ENCODE measurements at regions not wholly inside any gene's neighbourhood (a gene's known extent, or its start where the extent isn't known, plus 50 kb on each side); places are given as distances from the start of the nearest gene placed in this dataset.

DNA sequence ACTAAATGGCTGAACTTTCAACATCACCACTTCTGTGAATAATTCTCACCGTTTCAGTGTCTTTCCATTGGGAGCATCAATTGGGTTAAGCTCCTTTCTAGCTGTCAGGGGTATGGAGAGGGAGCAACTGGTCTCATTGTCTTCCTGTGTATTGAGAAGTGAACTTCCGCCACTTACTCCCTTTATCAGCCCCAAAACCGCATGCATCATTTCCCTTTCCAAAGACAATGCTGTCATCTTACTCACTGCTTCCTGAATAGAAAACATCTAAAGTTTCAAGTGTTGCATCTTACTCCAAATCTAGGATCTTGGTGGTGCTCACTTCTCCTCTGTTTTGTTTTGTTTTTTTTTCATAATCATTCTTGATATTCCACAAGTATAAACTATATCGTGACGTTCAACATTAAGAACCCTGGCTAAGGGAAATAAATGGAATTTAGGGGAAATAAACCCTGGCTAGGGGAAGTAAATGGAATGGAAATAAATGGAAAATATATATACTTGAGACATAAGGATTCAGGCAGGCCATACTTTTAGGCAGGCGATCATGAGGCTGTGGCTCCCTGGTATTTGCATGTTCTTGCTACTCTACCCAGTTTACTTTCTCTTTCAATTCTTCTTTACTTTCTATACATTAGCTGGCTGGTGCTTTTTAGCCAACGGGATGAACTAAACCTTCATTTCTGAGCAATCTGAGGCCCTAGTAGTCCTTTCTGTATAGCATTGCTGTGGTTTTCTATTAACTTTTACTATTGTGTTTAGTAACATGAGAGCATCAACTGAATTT is 371.9 kb downstream of the BMPER start:
- TF ChIP-seq POLR2AphosphoS5 (IDR thresholded peaks at IDR 0.05; ENCODE audit: low read depth, low read length) (no peak), TAF1 (IDR thresholded peaks at IDR 0.05; ENCODE audit: borderline replicate concordance, low read depth, low read length) (no peak)

Measured in GM12892 (cell line).